Stimulated activated CD4-positive, alpha-beta T cell treated with anti-CD3 and anti-CD28 coated beads, Interleukin-1b, Interleukin-23, amount 100 ng/mL, for 48 hours (primary cell): ENCODE measurements at regions not wholly inside any gene's neighbourhood (a gene's known extent, or its start where the extent isn't known, plus 50 kb on each side); places are given as distances from the start of the nearest gene placed in this dataset.
"Not testable (repeated sequence)": the region's sequence is repeated elsewhere in the genome, so short reads cannot be mapped to it uniquely, and the experiment has no call there.

Experiments used
- DNase-seq: peaks from one replicate; pipeline ENCODE4 v3.0.0-alpha.2; 2020

DNA sequence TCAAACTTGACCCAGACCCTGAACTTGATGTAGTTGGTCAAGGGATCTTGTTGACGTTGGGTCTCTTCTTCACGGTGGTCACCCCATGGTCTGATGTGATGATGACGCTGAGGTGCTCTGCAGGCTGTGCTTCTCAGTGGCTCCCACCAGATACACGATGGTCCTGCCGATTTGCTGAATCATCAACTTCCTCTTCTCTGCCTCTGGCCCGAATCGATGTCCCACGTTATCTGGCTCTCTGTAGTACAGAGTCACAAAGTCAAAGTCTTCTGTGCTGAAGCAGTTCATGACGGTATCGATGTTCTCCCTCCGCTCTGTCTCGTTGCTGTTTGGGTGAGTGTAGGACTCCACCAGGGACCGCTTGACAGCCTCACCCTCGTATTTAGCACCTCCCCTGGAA is 58.5 kb upstream of the ZNF195 start:
- DNase-seq = not testable (repeated sequence)

DNA sequence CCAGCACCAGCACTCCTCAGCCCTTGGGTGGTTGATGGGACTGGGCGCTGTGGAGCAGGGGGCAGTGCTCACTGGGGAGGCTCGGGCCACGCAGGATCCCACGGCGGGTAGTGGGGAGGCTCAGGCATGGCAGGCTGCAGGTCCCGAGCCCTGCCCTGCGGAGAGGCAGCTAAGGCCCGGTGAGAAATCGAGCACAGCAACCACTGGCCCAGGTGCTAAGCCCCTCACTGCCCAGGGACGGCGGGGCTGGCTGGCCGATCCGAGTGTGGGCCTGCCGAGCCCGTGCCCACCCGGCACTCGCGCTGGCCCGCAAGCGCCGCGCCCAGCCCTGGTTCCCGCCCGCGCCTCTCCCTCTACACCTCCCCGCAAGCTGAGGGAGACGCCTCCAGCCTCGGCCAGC is 56.0 kb upstream of the ZNF195 start:
- no peak for DNase-seq

DNA sequence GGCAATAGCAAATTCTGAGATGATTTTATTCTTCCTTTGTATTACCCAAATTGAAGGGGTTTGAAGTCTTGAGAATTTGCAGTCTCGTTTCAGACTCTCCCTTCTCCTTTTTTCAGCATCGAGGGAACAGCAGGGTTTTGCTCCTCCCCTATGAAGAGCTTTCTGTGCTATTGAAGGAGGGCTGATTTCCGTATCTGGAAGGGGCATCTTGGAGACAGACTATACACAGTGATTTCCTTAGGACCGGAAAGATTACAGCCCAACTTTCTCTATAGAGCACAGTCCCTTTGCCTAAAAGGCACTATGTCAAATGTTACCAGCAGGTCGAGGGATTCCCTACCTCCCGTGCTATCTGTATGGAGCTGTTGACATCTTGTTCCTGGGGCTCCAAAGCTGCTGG is 50.2 kb upstream of the ZNF195 start:
- not testable (repeated sequence) for DNase-seq
